ENCODE measurements at regions not wholly inside any gene's neighbourhood (a gene's known extent, or its start where the extent isn't known, plus 50 kb on each side); places are given as distances from the start of the nearest gene placed in this dataset.

DNA sequence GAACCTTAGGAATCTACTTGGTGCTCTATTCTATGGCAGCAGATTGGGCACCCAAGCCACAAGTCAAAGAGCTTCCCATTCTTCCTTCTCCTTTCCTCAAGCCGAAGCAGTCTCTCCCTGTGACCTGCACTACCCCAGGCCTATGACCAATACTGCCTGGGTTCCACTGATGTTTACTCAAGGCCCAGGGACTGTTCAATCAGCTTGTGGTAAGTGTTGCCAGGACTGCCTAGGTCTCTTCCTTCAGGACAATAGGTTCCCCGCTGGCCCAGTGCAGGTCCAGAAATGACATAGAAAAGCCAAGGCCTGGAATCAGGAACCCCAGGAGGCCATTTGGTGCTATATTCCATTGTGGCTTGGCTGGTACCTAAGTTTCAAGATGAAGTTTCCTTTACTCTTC, 397.9 kb downstream of the ZIC4 start:
- DNase-seq: no peak

DNA sequence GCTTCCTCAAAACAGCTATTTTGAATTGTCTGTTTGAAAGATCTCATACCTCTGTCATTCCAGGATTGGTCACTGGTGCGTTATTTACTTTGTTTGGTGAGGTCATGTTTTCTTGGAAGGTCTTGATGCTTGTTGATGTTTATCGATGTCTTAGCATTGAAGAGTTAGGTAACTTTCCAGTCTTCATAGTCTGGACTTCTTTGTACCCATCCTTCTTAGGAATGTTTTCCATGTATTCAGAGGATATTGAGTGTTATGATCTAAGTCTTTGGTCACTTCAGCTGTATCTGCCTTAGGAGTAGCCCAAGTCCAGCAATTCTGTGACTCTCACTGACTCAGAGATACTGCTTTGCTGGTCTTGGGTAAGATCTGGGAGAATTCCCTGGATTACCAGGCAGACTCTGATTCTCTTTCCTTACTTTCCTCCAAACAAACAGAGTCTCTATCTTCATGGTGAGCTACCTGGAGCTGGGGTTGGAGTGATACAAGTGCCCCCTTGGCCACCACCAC, 398.6 kb downstream of the ZIC4 start:
- DNase-seq: no peak

- no peak for DNase-seq
Observed at GRCh38 chr3:147002721-147003120, 397.6 kb upstream of the PLSCR5 start.

DNA sequence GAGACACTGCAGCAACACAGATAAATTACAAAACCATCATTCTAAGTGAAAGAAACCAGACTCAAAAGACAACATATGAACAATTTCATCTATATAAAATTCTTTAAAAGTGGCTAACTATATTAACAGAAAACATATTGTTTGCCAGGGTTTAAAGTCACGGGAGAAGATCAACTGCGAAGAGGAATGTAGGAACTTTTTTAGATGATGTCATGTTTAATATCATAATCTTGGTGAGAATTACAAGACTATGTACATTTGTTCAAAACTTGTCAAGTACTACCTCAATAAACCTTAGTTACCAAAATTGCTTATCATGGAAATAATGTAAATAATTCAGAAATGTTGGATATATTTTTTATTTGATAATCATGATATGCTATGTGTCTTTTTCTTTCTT, 395.1 kb upstream of the PLSCR5 start:
- DNase-seq: no peak

DNA sequence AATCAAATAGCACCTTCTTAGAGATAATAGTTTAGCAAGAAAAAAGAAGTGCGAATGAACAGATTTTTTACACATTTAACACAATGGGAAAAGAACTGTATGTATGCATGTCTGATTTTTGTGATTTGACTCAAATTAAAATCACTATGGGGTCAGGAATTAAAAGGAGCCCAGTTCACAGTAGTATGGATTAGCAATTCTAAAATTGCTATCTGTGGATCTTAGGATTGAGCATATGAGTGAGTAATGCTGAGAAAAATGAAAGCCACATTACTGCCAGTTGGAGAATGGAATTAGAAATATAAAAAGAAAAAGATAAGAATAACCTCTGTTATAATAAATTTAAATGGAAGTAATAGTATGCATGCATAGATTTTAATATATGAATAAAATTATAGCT, 386.8 kb upstream of the PLSCR5 start:
- no peak for DNase-seq

DNA sequence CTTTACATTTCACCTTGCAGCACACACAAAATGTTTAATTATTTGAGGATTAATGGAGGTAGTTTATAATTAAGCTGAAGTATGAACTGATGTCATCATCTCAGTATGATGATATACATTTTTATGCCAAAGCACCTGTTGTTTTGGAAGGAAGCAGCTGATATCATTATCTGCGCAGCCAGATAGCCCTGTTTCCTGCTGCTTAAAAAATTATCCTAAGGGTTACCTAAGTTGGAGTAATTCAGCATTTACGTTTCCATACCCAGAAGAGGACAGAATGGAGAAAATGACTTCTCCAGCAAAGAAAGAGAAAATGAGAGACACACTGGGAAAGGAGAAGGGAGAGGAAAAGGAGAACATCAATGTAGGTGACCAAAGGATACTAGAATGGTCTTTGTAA, 370.3 kb upstream of the PLSCR5 start:
- no peak for DNase-seq

- no peak for DNase-seq
Observed at GRCh38 chr3:146975032-146975431, 369.9 kb upstream of the PLSCR5 start.

GRCh38 chr3:146974001-146974400, 368.9 kb upstream of the PLSCR5 start:
- DNase-seq: no peak

DNA sequence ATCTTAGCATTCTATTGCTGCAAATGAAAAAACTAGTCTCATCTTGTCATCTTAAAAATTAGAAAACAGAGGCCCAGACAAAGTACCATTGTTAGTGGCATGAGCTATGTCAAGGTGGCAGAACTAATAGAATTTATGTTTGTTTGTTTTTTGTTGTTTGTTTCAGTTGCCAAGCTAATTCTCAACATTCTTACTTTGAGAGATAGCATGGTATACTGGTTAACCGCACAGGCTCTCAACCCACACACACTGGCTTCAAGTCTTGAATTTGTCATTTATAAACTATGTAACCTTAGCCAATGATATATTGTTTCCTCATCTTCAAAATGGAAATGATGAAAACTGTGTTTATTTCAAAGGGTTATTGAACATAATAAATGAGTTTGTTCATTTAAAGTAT, 367.6 kb upstream of the PLSCR5 start:
- DNase-seq: no peak

DNA sequence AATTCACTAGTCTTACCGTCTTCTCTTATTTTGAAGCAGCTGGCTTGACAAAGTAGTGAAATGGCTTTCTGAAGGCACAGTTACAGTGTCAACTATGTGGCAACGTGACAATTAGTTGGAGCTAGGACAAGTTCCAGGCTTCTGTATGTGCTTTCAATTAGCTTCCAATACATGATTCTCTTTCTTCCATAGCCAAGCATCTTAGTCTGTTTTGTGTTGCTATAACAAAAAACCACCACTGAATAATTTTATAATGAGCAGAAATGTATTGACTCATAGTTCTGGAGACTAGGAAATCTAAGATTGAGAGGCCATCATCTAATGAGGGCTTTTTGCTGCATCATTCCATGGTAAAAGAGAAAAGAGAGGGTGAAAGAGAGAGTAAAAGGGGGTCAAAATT, 365.1 kb upstream of the PLSCR5 start:
- DNase-seq: no peak

DNA sequence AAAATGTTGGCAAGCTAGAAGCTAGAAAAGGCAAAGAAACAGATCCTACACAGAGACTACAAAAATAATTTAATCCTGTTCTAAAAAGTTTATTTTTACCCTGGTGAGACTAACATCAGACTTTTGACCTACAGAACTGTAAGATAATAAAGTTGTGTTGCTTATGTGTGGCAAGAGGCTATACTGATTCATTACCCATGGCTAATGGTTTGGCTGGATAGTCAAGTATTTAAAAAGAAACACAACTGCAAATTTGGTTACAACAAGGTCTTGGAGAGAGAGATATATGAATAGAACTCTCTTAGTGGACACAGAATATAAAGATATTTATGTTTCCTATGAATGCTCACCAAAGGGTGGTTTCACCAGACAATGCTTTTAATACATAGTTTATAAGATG, 364.2 kb upstream of the PLSCR5 start:
- DNase-seq: no peak

DNA sequence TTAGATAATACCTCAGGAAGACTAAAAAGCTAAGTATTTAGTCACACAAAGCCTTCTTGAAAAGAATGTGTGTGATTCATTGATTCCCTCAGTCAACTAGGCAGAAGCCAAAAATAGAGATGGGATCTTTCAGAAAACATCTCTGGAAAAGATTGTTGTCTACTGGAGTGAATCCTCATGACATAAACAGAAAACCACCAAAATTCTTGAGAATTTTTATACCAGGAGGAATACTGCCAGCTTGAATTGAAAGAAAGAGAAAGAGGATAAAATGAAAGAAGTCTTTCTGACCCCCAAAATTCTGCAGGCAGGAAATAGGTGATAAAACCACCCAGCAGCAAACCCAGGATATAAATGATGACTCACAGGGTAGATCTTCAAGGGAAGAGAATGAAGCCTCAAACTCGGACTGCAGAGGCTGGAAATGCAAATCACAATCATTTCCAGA, 363.1 kb upstream of the PLSCR5 start:
- DNase-seq: no peak

- no peak for DNase-seq
Observed at GRCh38 chr3:146967783-146968182, 362.6 kb upstream of the PLSCR5 start.

DNA sequence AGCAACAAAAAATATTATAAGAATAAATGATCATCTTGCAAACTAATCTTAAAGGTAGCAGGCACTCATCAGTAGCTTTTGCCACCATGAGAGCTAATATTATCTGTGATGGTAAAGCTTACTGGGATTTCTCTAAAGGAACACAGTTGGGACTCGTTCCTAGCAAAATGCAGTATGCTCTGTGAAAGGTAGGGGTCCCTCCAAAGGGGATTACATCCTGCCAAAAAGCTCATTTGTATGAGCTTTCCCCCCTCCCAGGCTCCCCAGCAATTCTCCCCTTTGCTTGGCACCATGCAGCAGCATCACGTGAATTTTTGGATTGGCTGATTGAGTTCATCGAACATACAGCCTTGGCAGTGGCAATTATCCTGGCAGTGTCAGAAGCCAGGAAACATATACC, 361.0 kb upstream of the PLSCR5 start:
- DNase-seq: no peak

DNA sequence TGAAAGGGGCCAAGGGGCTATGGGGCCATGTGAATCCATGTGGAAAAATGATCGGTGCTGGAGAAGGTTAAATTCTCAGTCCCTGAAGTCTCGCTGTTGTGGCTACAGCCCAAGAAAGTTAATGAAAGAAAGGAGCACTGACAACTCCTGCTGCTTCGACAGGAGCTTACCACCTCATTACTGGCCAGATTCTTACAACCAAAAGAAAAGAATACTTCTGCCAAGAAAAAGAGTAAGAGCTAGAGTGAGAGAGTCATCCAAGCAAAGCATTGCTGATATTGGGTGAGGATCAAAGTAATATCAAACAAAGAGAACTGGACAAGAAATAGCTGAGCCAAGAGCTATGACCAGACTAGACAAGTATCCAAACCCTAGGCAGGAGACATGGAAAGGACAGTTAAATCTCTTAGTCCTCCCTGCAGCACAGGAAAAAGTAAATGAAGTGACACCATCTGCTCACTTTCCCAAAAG, 348.4 kb upstream of the PLSCR5 start:
- DNase-seq: no peak

DNA sequence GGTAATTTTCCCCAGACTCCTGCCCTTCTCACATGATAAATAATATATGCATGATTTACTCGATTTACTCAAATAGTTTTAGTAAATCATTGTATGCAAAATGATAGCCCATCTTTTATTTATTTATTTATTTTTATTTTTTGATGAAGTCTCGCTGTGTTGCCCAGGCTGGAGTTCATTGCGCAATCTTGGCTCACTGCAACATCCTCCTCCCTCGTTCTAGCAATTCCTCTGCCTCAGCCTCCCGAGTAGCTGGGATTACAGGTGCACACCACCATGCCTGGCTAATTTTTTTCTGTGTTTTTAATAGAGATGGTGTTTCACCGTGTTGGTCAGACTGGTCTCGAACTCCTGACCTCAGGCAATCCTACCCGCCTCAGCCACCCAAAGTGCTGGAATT, 343.8 kb upstream of the PLSCR5 start:
- DNase-seq: no peak

GRCh38 chr3:146948186-146948585, 343.0 kb upstream of the PLSCR5 start:
- DNase-seq: no peak

GRCh38 chr3:146929696-146930095, 324.6 kb upstream of the PLSCR5 start:
- no peak for DNase-seq

DNA sequence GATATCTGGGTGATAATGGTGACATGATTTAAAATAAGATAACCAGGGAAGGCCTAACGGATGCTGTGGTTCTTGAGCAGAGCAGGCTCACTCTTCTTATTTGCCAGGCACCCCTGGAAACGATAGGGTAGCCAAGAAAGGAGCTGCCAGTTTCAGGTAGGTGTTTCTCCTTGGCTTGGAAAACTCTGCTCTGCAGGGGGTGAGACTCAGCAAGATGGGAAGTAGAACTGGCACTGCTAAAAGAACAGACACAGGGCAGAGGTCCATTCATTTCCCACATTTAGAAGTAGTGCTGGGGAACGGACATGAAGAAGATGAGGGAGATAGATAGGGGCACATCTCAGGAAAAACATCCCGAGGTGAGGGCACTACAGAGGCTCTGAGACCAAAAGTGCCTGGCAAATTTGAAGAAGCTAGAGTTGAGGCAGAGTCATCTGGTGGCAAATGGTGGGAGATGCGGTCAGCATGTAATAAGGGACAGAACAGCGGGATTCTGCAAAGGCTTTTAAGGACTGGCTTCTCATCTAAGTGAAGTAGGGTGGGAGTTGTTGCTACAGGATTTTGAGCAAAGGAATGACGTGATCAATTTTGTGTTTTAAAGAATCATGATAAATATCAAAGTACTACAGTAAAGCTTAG, 323.4 kb upstream of the PLSCR5 start:
- DNase-seq: no peak

GRCh38 chr3:146921693-146922092, 316.5 kb upstream of the PLSCR5 start:
- no peak for DNase-seq

GRCh38 chr3:146914409-146914808, 309.3 kb upstream of the PLSCR5 start:
- DNase-seq: no peak

DNA sequence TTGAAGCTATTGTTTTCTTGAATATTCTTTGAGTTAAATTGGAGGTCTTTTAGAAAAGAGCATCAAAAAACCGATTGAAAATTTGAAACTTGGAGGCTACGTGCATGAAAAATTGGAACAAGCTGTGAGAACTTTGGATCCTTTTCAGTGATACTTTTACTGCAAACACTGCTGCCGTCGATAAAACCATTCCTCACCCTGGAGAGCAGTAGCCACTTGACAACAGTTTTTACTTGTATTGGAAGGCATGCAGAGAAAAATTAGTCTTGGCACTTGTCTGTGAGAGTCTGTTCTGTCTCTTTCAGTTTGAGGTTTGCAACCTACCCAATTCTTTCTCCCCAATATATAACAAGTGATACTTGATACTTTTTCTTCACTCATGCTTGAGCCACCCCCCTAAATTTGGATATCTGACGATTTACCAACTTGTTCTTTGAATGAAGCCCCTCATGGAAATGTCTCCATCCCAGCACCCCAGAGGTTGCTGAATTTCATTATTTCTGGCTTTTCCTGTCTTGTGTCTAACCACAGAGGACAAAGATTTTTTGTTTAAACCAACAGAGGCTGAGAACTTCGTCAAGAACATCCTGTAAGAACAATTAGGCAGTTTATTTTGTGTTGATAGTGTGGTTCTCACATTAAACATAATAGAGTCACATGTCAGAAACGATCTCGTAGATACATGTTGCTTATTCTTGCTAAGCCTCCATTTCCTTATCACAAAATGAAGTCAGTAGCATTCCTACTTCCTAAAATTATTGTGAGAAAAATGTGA, 307.3 kb upstream of the PLSCR5 start:
- DNase-seq: no peak

- DNase-seq: no peak
Observed at GRCh38 chr3:146903927-146904326, 298.8 kb upstream of the PLSCR5 start.

DNA sequence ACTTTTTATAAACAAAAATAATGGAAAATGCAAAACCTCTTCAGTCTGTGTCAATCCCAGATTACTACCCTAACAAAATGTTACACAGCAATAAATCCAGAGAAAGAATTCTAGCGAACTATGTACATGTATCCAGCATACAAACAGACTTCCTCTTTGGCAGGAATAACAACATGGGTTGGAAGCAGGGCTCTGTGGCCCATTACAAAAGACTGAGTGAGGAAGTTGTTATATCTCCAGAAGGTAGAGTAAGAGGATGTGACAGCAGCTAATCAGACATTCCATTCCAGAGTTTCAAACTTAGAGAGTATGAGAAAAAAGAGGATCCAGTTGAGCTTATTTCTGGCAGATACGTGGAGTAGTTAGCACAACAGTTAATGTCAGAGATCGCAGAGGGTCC, 294.0 kb upstream of the PLSCR5 start:
- DNase-seq: no peak

DNA sequence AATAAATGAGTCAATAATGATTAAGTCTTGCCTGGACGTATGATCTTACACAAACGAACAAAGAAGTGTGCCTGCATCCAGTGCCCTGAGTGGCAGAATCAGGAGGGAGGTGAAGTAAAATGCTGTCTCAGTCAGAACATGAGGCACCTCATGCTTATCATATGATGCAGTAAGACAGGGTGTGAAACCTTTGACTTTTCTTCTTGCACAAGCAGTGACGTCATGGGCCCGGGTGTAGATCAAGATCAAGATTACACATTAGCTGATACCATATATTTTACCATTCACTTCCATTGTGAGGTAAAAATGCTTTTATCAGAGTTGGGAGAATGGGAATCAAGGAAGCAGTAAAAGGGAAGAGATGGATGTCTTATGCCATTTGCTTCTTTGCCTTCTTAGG, 291.6 kb upstream of the PLSCR5 start:
- DNase-seq: no peak
